Left lobe of liver (tissue), 2 donors: ENCODE measurements at regions not wholly inside any gene's neighbourhood (a gene's known extent, or its start where the extent isn't known, plus 50 kb on each side); places are given as distances from the start of the nearest gene placed in this dataset.

Experiments used
- ATAC-seq: fragments of 200-7000 bp; cut with Tn5 transposase; one replicate; pipeline ENCODE4 v1.9.1; 2020; ENCODE audit warnings: mild to moderate bottlenecking, moderate library complexity
- DNase-seq: peaks from one replicate; pipeline ENCODE4 v3.0.0-alpha.2; 2020; ENCODE audit warnings: low spot score
- donor health status: DM: no; HTN: no; CAD: no; lungs with moderate emphysema.
- donor health status: DM: no; HTN: yes; CAD: no.

DNA sequence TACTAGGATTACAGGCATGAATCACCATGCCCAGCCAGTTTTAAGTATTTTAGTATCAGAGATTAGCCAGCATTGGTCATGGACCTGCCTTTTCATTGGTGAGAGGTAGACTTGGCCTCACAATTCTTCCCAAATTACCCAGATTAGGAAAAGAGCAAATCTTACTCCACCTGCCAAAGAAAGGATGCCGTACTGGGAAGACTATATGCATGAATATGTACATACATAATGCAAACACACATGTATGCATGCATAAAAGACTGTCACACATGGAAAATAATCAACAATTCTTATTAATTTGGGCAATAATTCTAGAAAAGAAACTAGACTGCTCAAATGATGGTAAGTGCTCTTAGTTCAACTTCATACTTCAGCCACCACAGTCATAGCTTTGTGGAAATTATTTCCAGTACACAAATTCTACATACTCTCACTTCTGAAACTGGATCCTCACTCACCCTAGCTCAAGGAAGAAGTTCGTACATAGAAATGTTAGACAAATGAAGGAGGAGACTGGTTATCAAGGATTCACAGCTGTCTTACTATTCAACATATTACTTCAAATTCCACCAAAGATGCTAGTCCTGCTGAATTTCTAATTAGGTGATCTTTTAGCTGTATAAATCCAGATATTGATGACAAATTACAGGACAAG is 73.7 kb downstream of the MINAR2 start:
- no peak for ATAC-seq
- DNase-seq: no peak

DNA sequence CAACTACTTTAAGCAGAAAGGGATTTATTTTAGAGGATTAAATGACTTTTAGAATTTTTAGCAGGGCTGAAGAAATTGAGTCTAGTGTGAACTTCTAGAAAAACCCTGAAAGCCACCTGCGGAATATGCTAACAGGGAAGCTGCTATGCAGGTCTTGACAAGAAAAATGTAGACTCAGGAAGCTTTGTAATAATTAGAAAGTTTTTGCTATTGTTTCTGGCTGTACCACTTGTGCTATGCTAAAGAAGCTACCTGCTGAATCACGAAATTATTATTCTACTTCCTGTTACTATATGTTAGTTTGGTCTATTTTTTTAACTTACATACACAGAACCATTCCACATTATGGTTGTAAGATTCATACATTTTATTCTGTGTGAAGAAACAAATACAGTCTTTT is 74.0 kb upstream of the CHSY3 start:
- ATAC-seq (no peak), DNase-seq (no peak)

DNA sequence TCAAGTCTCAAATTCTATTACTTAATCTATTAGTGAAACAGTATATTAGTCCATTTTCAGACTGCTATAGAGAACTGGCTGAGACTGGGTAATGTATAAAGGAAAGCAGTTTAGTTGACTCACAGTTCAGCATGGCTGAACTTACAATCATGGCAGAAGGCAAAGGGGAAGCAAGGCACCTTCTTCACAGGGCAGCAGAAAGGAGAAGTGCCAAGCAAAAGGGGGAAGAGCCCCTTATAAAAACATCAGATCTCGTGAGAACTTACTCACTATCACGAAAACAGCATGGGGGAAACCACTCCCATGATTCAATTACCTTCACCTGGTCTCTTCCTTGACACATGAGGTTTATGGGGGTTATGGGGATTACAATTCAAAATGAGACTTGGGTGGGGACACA is 67.9 kb upstream of the CHSY3 start:
- DNase-seq (no peak), ATAC-seq (no peak)

DNA sequence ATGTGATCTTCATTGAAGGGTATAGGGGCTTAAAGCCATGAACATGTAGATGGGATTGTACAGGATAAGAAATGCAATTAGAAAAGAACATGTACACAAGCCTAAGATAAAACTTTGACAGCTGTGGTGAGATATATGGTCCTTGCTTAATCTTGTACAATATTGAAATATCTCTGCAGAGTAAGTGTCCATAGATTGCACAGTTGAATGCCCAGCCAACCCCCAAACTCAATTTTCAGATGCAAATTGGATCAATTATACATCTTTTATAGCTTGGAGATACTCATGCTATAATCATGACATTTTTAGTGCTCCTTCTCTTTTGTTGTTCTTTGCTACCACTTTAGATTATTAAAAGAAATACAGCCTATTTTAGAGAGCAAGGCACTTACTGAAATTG is 59.5 kb upstream of the CHSY3 start:
- no peak for DNase-seq
- no peak for ATAC-seq

DNA sequence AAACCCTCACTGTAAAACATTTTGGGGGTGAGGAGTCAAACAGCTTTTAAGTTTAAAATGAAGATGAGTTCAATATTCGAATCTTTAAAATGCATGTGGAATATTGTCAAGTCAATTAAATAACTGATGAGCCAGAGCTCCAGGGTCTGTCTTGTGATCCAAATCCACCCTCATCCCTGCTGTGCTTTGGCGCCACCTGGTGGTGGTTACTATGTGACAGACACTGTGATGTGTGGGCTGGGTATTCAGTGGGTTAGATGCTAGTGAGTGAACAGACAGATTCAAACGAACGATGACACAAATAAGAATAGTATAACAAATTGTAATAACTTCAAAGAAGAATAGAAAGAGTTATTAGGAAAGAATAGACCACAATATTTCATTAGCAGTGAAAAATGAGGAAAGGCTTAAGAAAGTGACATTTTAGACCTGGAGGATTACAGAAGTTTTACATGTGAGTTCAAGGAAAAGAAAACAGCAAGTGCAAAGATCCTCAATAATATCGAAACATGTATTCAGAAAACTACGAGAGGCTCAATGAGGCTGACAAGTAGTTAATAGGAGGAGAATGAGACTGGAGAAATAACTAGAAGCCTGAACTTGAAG is 51.4 kb upstream of the CHSY3 start:
- ATAC-seq: peak; percentile 99

DNA sequence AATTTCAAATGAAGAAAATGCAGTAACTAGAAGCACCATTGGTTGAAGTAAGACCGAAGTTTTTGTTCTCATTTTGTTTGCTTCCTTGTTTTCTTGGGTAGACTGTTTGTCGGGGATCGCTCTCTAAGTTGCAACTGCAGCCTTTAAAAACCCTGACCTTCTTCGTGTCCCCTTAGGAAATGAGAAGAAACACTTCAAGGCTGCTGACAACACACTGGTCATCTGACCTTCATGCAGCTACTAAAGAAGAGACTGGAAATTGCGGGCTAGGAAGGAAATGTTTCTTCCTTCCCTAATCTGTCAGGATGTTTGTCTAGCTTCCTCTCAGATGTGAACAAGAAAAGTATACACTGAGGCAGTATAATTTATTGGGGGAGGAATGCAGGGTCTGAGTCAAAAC is 50.7 kb upstream of the CHSY3 start:
- peak; percentile 52 for ATAC-seq
- no peak for DNase-seq

More for the DNA sequence above, 51.4 kb upstream of the CHSY3 start:
- DNase-seq: peak; percentile 74
